HG03521 (cell line): ENCODE measurements at regions not wholly inside any gene's neighbourhood (a gene's known extent, or its start where the extent isn't known, plus 50 kb on each side); places are given as distances from the start of the nearest gene placed in this dataset.
"Not testable (repeated sequence)": the region's sequence is repeated elsewhere in the genome, so short reads cannot be mapped to it uniquely, and the experiment has no call there.

Source experiments
- ATAC-seq: cut with Tn5 transposase; IDR thresholded peaks from one replicate; pipeline ENCODE4 v1.9.1; 2021; ENCODE audit warnings: mild to moderate bottlenecking, moderate library complexity; ENCODE audit not compliant: unreplicated experiment

- no peak for ATAC-seq
These were observed 152.7 kb upstream of the NRP1 start for GRCh38 chr10:33487014-33487776.

GRCh38 chr10:33485276-33485675 is 150.8 kb upstream of the NRP1 start:
- ATAC-seq = no peak

GRCh38 chr10:33484787-33485186 is 150.3 kb upstream of the NRP1 start:
- ATAC-seq = no peak

- no peak for ATAC-seq
These were observed 149.3 kb upstream of the NRP1 start for GRCh38 chr10:33483816-33484190.

- ATAC-seq = no peak
These were observed 148.8 kb upstream of the NRP1 start for GRCh38 chr10:33483124-33483815.

GRCh38 chr10:33482486-33482885 is 148.0 kb upstream of the NRP1 start:
- ATAC-seq = no peak

GRCh38 chr10:33481184-33481583 is 146.7 kb upstream of the NRP1 start:
- no peak for ATAC-seq

- ATAC-seq = not testable (repeated sequence)
These were observed 145.9 kb upstream of the NRP1 start for GRCh38 chr10:33480417-33480816.

- no peak for ATAC-seq
These were observed 144.2 kb upstream of the NRP1 start for GRCh38 chr10:33478675-33479125.

GRCh38 chr10:33478089-33478674 is 143.7 kb upstream of the NRP1 start:
- no peak for ATAC-seq

- no peak for ATAC-seq
These were observed 143.0 kb upstream of the NRP1 start for GRCh38 chr10:33477291-33478088.

- no peak for ATAC-seq
These were observed 142.3 kb upstream of the NRP1 start for GRCh38 chr10:33476757-33477273.

GRCh38 chr10:33473688-33474087 is 139.2 kb upstream of the NRP1 start:
- ATAC-seq = no peak

GRCh38 chr10:33468006-33468405 is 133.5 kb upstream of the NRP1 start:
- not testable (repeated sequence) for ATAC-seq

GRCh38 chr10:33465747-33466146 is 131.3 kb upstream of the NRP1 start:
- ATAC-seq = no peak

- no peak for ATAC-seq
These were observed 128.5 kb upstream of the NRP1 start for GRCh38 chr10:33463011-33463410.

GRCh38 chr10:33461295-33461640 is 126.8 kb upstream of the NRP1 start:
- no peak for ATAC-seq

- no peak for ATAC-seq
These were observed 126.2 kb upstream of the NRP1 start for GRCh38 chr10:33460505-33461294.

GRCh38 chr10:33459602-33460001 is 125.1 kb upstream of the NRP1 start:
- no peak for ATAC-seq

GRCh38 chr10:33455029-33455428 is 120.6 kb upstream of the NRP1 start:
- ATAC-seq = no peak
